Stomach (tissue), 8 donors: ENCODE measurements at regions not wholly inside any gene's neighbourhood (a gene's known extent, or its start where the extent isn't known, plus 50 kb on each side); places are given as distances from the start of the nearest gene placed in this dataset.

Source experiments
- DNase-seq, 2 donors: peaks; one replicate each; pipeline versions ENCODE4 v3.0.0 to v3.0.0-alpha.2; 2013 to 2019
- H3K27ac ChIP-seq, 5 donors: fragments of 200-600 bp in 4 of 5; sonication (generic) in 4 of 5; one replicate each; pipeline ENCODE4 v1.5.1; 2013 to 2019; ENCODE audit warnings: mild to moderate bottlenecking in 1 of 5, moderate library complexity in 1 of 5
- H3K27me3 ChIP-seq, 3 donors: fragments of 200-600 bp; sonication (generic); one replicate each; pipeline ENCODE4 v1.5.1; 2017 to 2019; ENCODE audit warnings: mixed run types in 1 of 3
- H3K36me3 ChIP-seq, 4 donors: fragments of 200-600 bp; sonication (generic); 1 replicate in 3 of 4; 2 replicates in 1 of 4; pipeline ENCODE4 v1.5.1; 2016 to 2019
- H3K4me1 ChIP-seq, 4 donors: fragments of 200-600 bp; sonication (generic); one replicate each; pipeline ENCODE4 v1.5.1; 2016 to 2019
- H3K4me3 ChIP-seq, 4 donors: fragments of 200-600 bp; sonication (generic) in 3 of 4; one replicate each; pipeline ENCODE4 v1.5.1; 2016 to 2019; ENCODE audit warnings: mild to moderate bottlenecking in 1 of 4
- H3K9me3 ChIP-seq, 4 donors: fragments of 200-600 bp; sonication (generic); one replicate each; pipeline ENCODE4 v1.5.1; 2016 to 2019
- EP300 ChIP-seq: sonication (generic); formaldehyde crosslinking; IDR thresholded peaks from one replicate; pipeline ENCODE4 v1.6.1; 2017; ENCODE audit warnings: antibody characterized with exemption
- POLR2A ChIP-seq, 4 donors: fragments of 450-650 bp; IDR thresholded peaks; one replicate each; pipeline ENCODE4 v1.6.1; 2016; ENCODE audit warnings: antibody characterized with exemption in 4 of 4, control low read depth in 2 of 4, mild to moderate bottlenecking in 1 of 4, moderate library complexity in 1 of 4
- POLR2AphosphoS5 ChIP-seq, 3 donors: sonication (generic); formaldehyde crosslinking; IDR thresholded peaks; one replicate each; pipeline ENCODE4 v1.6.1; 2016; ENCODE audit warnings: antibody characterized with exemption in 3 of 3
- WGBS, 5 donors: extraction: QIAGEN DNeasy Blood & Tissue Kit in 3 of 5; methylation state at CpG; one replicate each; pipeline versions ENCODE4 v1.1.5 to v1.1.7; 2013 to 2018; 5-methylcytosine and 5-hydroxymethylcytosine counted together
- intact Hi-C: fragments of 100-400 bp; cut with DNase I; formaldehyde crosslinking; loops from one replicate; pipeline ENCODE4 v1.15.1; 2023; ENCODE audit warnings: low total_unique reads
- TF ChIP-seq, protein P1 (sequence below), 7 experiments: fragments of 450-650 bp in 4 of 7; fragments of 200-600 bp in 3 of 7; sonication (generic) in 3 of 7; IDR thresholded peaks; one replicate each; pipeline ENCODE4 v1.5.1; 2016 to 2019; ENCODE audit warnings: antibody characterized with exemption in 7 of 7, control low read depth in 2 of 7, mild to moderate bottlenecking in 1 of 7
- donor health status: healthy with polysubstance abuse.
- donor health status: Bipolar disorder and iron deficiency.
- donor health status: healthy.

DNA sequence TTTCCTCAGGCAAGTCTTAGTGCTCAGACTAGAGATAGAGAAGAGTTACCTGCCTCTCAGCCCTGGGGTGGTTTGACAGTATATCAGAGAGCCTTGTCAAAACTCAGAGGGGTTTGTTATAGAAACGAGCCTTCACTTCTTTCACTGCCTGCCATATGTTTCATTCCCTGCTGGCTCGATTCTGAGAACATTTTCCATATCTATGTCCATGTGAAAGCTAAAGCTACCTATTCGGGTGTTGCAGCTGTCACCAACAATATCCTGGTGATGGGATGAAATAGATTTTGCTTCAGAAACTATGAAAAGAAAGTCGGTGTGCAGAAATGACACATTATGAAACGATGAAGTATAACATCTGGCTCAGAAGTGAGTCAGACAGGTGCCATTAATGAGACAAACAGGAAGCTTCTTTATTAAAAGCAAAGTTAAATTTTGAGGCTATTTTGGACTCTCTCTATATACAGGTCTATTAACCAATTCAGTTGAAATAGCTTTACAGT is 56.1 kb upstream of the TANK start:
- 59 to 73% (median 66%) methylated on average over 5 of the region's 5 CpGs for WGBS, 5 donors
- H3K27me3 ChIP-seq, result no peaks in the 10 kb centered on the region
- no peak overlapping the region for H3K27ac ChIP-seq
- H3K4me3 ChIP-seq, result no peak overlapping the region
- H3K9me3 ChIP-seq, result no peaks in the 10 kb centered on the region
- H3K36me3 ChIP-seq, result no peaks in the 10 kb centered on the region
- H3K4me1 ChIP-seq, result no peaks in the 10 kb centered on the region
- no peak for DNase-seq
- TF ChIP-seq, protein P1, sequence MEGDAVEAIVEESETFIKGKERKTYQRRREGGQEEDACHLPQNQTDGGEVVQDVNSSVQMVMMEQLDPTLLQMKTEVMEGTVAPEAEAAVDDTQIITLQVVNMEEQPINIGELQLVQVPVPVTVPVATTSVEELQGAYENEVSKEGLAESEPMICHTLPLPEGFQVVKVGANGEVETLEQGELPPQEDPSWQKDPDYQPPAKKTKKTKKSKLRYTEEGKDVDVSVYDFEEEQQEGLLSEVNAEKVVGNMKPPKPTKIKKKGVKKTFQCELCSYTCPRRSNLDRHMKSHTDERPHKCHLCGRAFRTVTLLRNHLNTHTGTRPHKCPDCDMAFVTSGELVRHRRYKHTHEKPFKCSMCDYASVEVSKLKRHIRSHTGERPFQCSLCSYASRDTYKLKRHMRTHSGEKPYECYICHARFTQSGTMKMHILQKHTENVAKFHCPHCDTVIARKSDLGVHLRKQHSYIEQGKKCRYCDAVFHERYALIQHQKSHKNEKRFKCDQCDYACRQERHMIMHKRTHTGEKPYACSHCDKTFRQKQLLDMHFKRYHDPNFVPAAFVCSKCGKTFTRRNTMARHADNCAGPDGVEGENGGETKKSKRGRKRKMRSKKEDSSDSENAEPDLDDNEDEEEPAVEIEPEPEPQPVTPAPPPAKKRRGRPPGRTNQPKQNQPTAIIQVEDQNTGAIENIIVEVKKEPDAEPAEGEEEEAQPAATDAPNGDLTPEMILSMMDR (IDR thresholded peaks at IDR 0.05), result no peak
- TF ChIP-seq POLR2AphosphoS5 (IDR thresholded peaks at IDR 0.05) (no peak), EP300 (no peak), POLR2A (IDR thresholded peaks at IDR 0.05) (no peak)
- intact Hi-C loops, result no loop called here

DNA sequence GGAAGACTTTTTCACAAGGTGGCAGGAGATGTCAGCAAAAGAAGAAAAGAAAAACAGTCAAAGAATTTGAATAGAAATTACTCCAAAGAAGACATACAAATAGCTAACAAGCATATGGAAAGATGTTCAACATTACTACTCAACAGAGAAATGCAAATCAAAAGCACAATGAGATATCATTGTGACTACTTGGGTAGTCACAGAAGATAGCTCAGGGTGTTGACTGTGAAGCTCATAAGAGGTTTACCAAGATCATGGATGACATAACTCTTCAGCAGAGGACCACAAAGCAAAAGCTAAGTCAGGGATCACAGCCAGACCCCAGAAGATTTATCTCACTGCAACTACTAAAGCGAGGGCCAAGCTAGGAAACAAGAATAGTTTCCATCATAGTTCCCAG is 53.0 kb upstream of the TANK start:
- no peak for DNase-seq
- 92 to 100% (median 95%) methylated on average over 1 of the region's 1 CpG for WGBS, 5 donors
- no peak for TF ChIP-seq POLR2AphosphoS5 (IDR thresholded peaks at IDR 0.05)
- TF ChIP-seq, protein P1 (IDR thresholded peaks at IDR 0.05), result no peak
- TF ChIP-seq EP300, result no peak
- no peak for TF ChIP-seq POLR2A (IDR thresholded peaks at IDR 0.05)
- H3K4me3 ChIP-seq, result no peak overlapping the region
- intact Hi-C loops, result no loop called here
- no peaks in the 10 kb centered on the region for H3K4me1 ChIP-seq
- H3K27me3 ChIP-seq, result no peaks in the 10 kb centered on the region
- no peak overlapping the region for H3K27ac ChIP-seq
- H3K36me3 ChIP-seq, result no peaks in the 10 kb centered on the region
- no peaks in the 10 kb centered on the region for H3K9me3 ChIP-seq
